Mesendoderm (in vitro differentiated cells): ENCODE measurements at regions not wholly inside any gene's neighbourhood (a gene's known extent, or its start where the extent isn't known, plus 50 kb on each side); places are given as distances from the start of the nearest gene placed in this dataset.

Experiments used
- DNase-seq: peaks from one replicate; pipeline ENCODE4 v3.0.0; 2013
- H2AK5ac ChIP-seq: 2 replicates; pipeline ENCODE4 v1.6.1; 2013; ENCODE audit warnings: low read length, inconsistent platforms
- H2BK120ac ChIP-seq: 2 replicates; pipeline ENCODE4 v1.6.1; 2013; ENCODE audit warnings: low read depth, mild to moderate bottlenecking, low read length, moderate library complexity, mixed read lengths
- H2BK15ac ChIP-seq: replicated peaks from 2 replicates; pipeline ENCODE4 v1.6.1; 2013; ENCODE audit warnings: low read depth, mild to moderate bottlenecking, moderate library complexity
- H2BK5ac ChIP-seq: 2 replicates; pipeline ENCODE4 v1.6.1; 2013; ENCODE audit warnings: low read length, inconsistent platforms
- H3K18ac ChIP-seq: 2 replicates; pipeline ENCODE4 v1.6.1; 2013; ENCODE audit warnings: mild to moderate bottlenecking, low read length, mixed read lengths
- H3K23ac ChIP-seq: one replicate; pipeline ENCODE4 v1.6.1; 2013; ENCODE audit warnings: low read length
- H3K27ac ChIP-seq: 2 replicates; pipeline ENCODE4 v1.5.1; 2013; ENCODE audit warnings: low read depth, mild to moderate bottlenecking, inconsistent platforms, low read length, moderate library complexity
- H3K27me3 ChIP-seq: 2 replicates; pipeline ENCODE4 v1.6.1; 2013; ENCODE audit warnings: low read length, control low read depth, mild to moderate bottlenecking, inconsistent platforms; ENCODE audit not compliant: insufficient read depth, poor library complexity
- H3K36me3 ChIP-seq: 2 replicates; pipeline ENCODE4 v1.6.1; 2013; ENCODE audit warnings: low read length, inconsistent platforms; ENCODE audit not compliant: control insufficient read depth, insufficient read depth
- H3K4ac ChIP-seq: one replicate; pipeline ENCODE4 v1.6.1; 2013; ENCODE audit warnings: low read depth, mild to moderate bottlenecking, low read length, moderate library complexity
- H3K4me1 ChIP-seq: 2 replicates; pipeline ENCODE4 v1.6.1; 2013; ENCODE audit warnings: low read depth, low read length, inconsistent platforms; ENCODE audit not compliant: control insufficient read depth
- H3K4me2 ChIP-seq: 2 replicates; pipeline ENCODE4 v1.6.1; 2013; ENCODE audit warnings: low read length
- H3K4me3 ChIP-seq: 2 replicates; pipeline ENCODE4 v1.5.1; 2013; ENCODE audit warnings: mild to moderate bottlenecking, low read length
- H3K56ac ChIP-seq: one replicate; pipeline ENCODE4 v1.6.1; 2013; ENCODE audit warnings: low read length
- H3K79me1 ChIP-seq: 2 replicates; pipeline ENCODE4 v1.6.1; 2013; ENCODE audit warnings: low read length, inconsistent platforms
- H3K79me2 ChIP-seq: 2 replicates; pipeline ENCODE4 v1.6.1; 2013; ENCODE audit warnings: mild to moderate bottlenecking, low read length; ENCODE audit not compliant: control insufficient read depth, insufficient read depth
- H3K9ac ChIP-seq: 2 replicates; pipeline ENCODE4 v1.6.1; 2013; ENCODE audit warnings: low read length, inconsistent platforms
- H4K5ac ChIP-seq: one replicate; pipeline ENCODE4 v1.6.1; 2013; ENCODE audit warnings: low read length
- H4K8ac ChIP-seq: one replicate; pipeline ENCODE4 v1.6.1; 2013; ENCODE audit warnings: low read depth, mild to moderate bottlenecking, control low read depth, low read length, moderate library complexity
- WGBS: extraction: QIAGEN DNeasy Blood & Tissue Kit; methylation state at CpG from one replicate; pipeline ENCODE4 v1.1.7; 2013; ENCODE audit warnings: low lambda C conversion rate, missing lambda C conversion rate; ENCODE audit not compliant: insufficient coverage; ENCODE audit errors: extremely low coverage; 5-methylcytosine and 5-hydroxymethylcytosine counted together

GRCh38 chr15:56839641-56840040, 78.8 kb upstream of the TCF12 start:
- H3K36me3 ChIP-seq = no peaks in the 10 kb centered on the region
- H2BK15ac ChIP-seq = no peak overlapping the region
- H2BK5ac ChIP-seq = no peak overlapping the region

GRCh38 chr15:56839099-56839498, 79.3 kb upstream of the TCF12 start:
- no peak overlapping the region for H3K18ac ChIP-seq
- no peak overlapping the region for H3K4me3 ChIP-seq
- no peak overlapping the region for H3K4me2 ChIP-seq
- H2BK120ac ChIP-seq = no peak overlapping the region
- H3K4ac ChIP-seq = no peak overlapping the region
- H4K5ac ChIP-seq = no peak overlapping the region
- no peak overlapping the region for H2BK5ac ChIP-seq
- no peak overlapping the region for H3K23ac ChIP-seq
- no peak overlapping the region for H3K56ac ChIP-seq
- H3K27me3 ChIP-seq = no peaks in the 10 kb centered on the region
- H3K79me2 ChIP-seq = no peaks in the 10 kb centered on the region
- H4K8ac ChIP-seq = no peak overlapping the region
- no peak overlapping the region for H3K27ac ChIP-seq
- no CpG with 5 or more reads among the region's 5 CpGs for WGBS
- H3K9ac ChIP-seq = no peak overlapping the region
- H3K36me3 ChIP-seq = no peaks in the 10 kb centered on the region
- no peak overlapping the region for H2BK15ac ChIP-seq
- no peak for DNase-seq
- no peak overlapping the region for H2AK5ac ChIP-seq
- H3K79me1 ChIP-seq = no peaks in the 10 kb centered on the region
- no peaks in the 10 kb centered on the region for H3K4me1 ChIP-seq

More at GRCh38 chr15:56839641-56840040, 78.8 kb upstream of the TCF12 start:
- no peak overlapping the region for H3K9ac ChIP-seq
- H3K56ac ChIP-seq = no peak overlapping the region
- no peak overlapping the region for H4K8ac ChIP-seq
- no peak overlapping the region for H3K4me3 ChIP-seq
- no peak overlapping the region for H3K4ac ChIP-seq
- no peaks in the 10 kb centered on the region for H3K4me1 ChIP-seq
- H3K4me2 ChIP-seq = no peak overlapping the region
- no peak overlapping the region for H2BK120ac ChIP-seq
- H3K18ac ChIP-seq = no peak overlapping the region
- no peaks in the 10 kb centered on the region for H3K79me1 ChIP-seq
- no peak overlapping the region for H4K5ac ChIP-seq
- H3K27me3 ChIP-seq = no peaks in the 10 kb centered on the region
- H2AK5ac ChIP-seq = no peak overlapping the region
- no peaks in the 10 kb centered on the region for H3K79me2 ChIP-seq
- DNase-seq = no peak
- no peak overlapping the region for H3K27ac ChIP-seq
- no peak overlapping the region for H3K23ac ChIP-seq

- Histone ChIP-seq H3K79me2 (no peaks in the 10 kb centered on the region), H2BK120ac (no peak overlapping the region), H3K4me3 (no peak overlapping the region), H3K36me3 (no peaks in the 10 kb centered on the region), H2BK15ac (no peak overlapping the region), H3K4me1 (no peaks in the 10 kb centered on the region), H3K4ac (no peak overlapping the region), H3K4me2 (no peak overlapping the region), H3K18ac (no peak overlapping the region), H3K9ac (no peak overlapping the region), H2BK5ac (no peak overlapping the region), H2AK5ac (no peak overlapping the region), H3K27ac (no peak overlapping the region), H3K79me1 (no peaks in the 10 kb centered on the region), H4K8ac (no peak overlapping the region), H3K56ac (no peak overlapping the region), H3K23ac (no peak overlapping the region), H3K27me3 (no peaks in the 10 kb centered on the region), H4K5ac (no peak overlapping the region)
- DNase-seq = no peak
- no CpG with 5 or more reads among the region's 4 CpGs for WGBS
These were observed 80.4 kb upstream of the TCF12 start for GRCh38 chr15:56838085-56838484.

GRCh38 chr15:56837273-56837672, 81.2 kb upstream of the TCF12 start:
- no peak overlapping the region for H2BK120ac ChIP-seq
- H3K79me1 ChIP-seq = no peaks in the 10 kb centered on the region
- no peak overlapping the region for H4K8ac ChIP-seq
- H3K79me2 ChIP-seq = no peaks in the 10 kb centered on the region
- no peak overlapping the region for H3K9ac ChIP-seq
- DNase-seq = peak; percentile 6
- no peak overlapping the region for H2AK5ac ChIP-seq
- H3K4ac ChIP-seq = no peak overlapping the region
- no peak overlapping the region for H3K4me3 ChIP-seq
- no peaks in the 10 kb centered on the region for H3K4me1 ChIP-seq
- H3K18ac ChIP-seq = no peak overlapping the region
- no peaks in the 10 kb centered on the region for H3K27me3 ChIP-seq
- H4K5ac ChIP-seq = no peak overlapping the region
- no peak overlapping the region for H3K27ac ChIP-seq
- no peaks in the 10 kb centered on the region for H3K36me3 ChIP-seq
- no CpG with 5 or more reads among the region's 1 CpG for WGBS
- no peak overlapping the region for H2BK15ac ChIP-seq
- no peak overlapping the region for H3K4me2 ChIP-seq
- no peak overlapping the region for H3K56ac ChIP-seq
- H2BK5ac ChIP-seq = no peak overlapping the region
- H3K23ac ChIP-seq = no peak overlapping the region

GRCh38 chr15:56835718-56836171, 82.7 kb upstream of the TCF12 start:
- Histone ChIP-seq H3K56ac (no peak overlapping the region), H3K4me2 (no peak overlapping the region), H3K79me2 (no peaks in the 10 kb centered on the region), H3K9ac (no peak overlapping the region), H2BK120ac (no peak overlapping the region), H3K4me1 (no peaks in the 10 kb centered on the region), H2AK5ac (no peak overlapping the region), H3K23ac (no peak overlapping the region), H3K4me3 (no peak overlapping the region), H4K8ac (no peak overlapping the region), H3K4ac (no peak overlapping the region), H4K5ac (no peak overlapping the region), H3K18ac (no peak overlapping the region), H3K27ac (no peak overlapping the region), H2BK15ac (no peak overlapping the region), H3K36me3 (no peaks in the 10 kb centered on the region), H3K79me1 (no peaks in the 10 kb centered on the region), H2BK5ac (no peak overlapping the region), H3K27me3 (no peaks in the 10 kb centered on the region)
- no peak for DNase-seq
- no CpG with 5 or more reads among the region's 2 CpGs for WGBS

- Histone ChIP-seq H3K23ac (no peak overlapping the region), H3K27me3 (no peaks in the 10 kb centered on the region), H3K18ac (no peak overlapping the region), H3K79me1 (no peaks in the 10 kb centered on the region), H4K8ac (no peak overlapping the region), H2BK15ac (no peak overlapping the region), H3K27ac (no peak overlapping the region), H2BK5ac (no peak overlapping the region), H2AK5ac (no peak overlapping the region), H4K5ac (no peak overlapping the region), H3K36me3 (no peaks in the 10 kb centered on the region), H3K4me1 (no peaks in the 10 kb centered on the region), H2BK120ac (no peak overlapping the region), H3K4me2 (no peak overlapping the region), H3K79me2 (no peaks in the 10 kb centered on the region), H3K4me3 (no peak overlapping the region), H3K9ac (no peak overlapping the region), H3K4ac (no peak overlapping the region), H3K56ac (no peak overlapping the region)
- DNase-seq = no peak
- WGBS = no CpG with 5 or more reads among the region's 5 CpGs
These were observed 86.3 kb upstream of the TCF12 start for GRCh38 chr15:56832125-56832524.
